Retinal pigment epithelial cell (primary cell): ENCODE measurements at regions not wholly inside any gene's neighbourhood (a gene's known extent, or its start where the extent isn't known, plus 50 kb on each side); places are given as distances from the start of the nearest gene placed in this dataset.
A peak's percentile ranks its signal among the peaks of the same experiment; 100 is the strongest.

Experiments
- DNase-seq: peaks from one replicate; pipeline ENCODE4 v3.0.0-alpha.2; 2010; ENCODE audit warnings: low read depth
- H3K4me3 ChIP-seq: 2 replicates; pipeline ENCODE4 v1.5.1; 2011; ENCODE audit warnings: mild to moderate bottlenecking, low read length, control low read depth, moderate library complexity
- CTCF ChIP-seq: conservative IDR thresholded peaks from 2 replicates; pipeline ENCODE4 v1.5.1; 2011; ENCODE audit warnings: low read depth, low read length, control low read depth, inconsistent platforms

- no peak for TF ChIP-seq CTCF
- no peak overlapping the region for H3K4me3 ChIP-seq
- no peak for DNase-seq
These were observed 510.0 kb downstream of the USP25 start for GRCh38 chr21:16239659-16240265.

GRCh38 chr21:16241016-16241415, 511.2 kb downstream of the USP25 start:
- DNase-seq = no peak
- TF ChIP-seq CTCF = no peak
- no peak overlapping the region for H3K4me3 ChIP-seq

GRCh38 chr21:16241479-16241963, 511.7 kb downstream of the USP25 start:
- no peak for DNase-seq
- no peak for TF ChIP-seq CTCF
- H3K4me3 ChIP-seq = no peak overlapping the region

GRCh38 chr21:16243396-16243795, 513.6 kb downstream of the USP25 start:
- no peak for DNase-seq
- no peak for TF ChIP-seq CTCF
- no peak overlapping the region for H3K4me3 ChIP-seq

- no peak for TF ChIP-seq CTCF
- no peak for DNase-seq
- H3K4me3 ChIP-seq = no peak overlapping the region
These were observed 518.9 kb downstream of the USP25 start for GRCh38 chr21:16248705-16249104.

- peak; percentile 10 for DNase-seq
- no peak for TF ChIP-seq CTCF
- H3K4me3 ChIP-seq = no peak overlapping the region
These were observed 520.5 kb downstream of the USP25 start for GRCh38 chr21:16250273-16250672.

- peak; percentile 61 for DNase-seq
These were observed 529.2 kb downstream of the USP25 start for GRCh38 chr21:16258844-16259611.

More at GRCh38 chr21:16258844-16259611, 529.2 kb downstream of the USP25 start:
- no peak overlapping the region for H3K4me3 ChIP-seq
- TF ChIP-seq CTCF = no peak
